Osteocyte (in vitro differentiated cells): ENCODE measurements at regions not wholly inside any gene's neighbourhood (a gene's known extent, or its start where the extent isn't known, plus 50 kb on each side); places are given as distances from the start of the nearest gene placed in this dataset.

Experiments used
- DNase-seq: peaks from one replicate; pipeline ENCODE4 v3.0.0; 2021; ENCODE audit warnings: mixed read lengths; ENCODE audit not compliant: unreplicated experiment; ENCODE audit errors: extremely low spot score
- H3K27ac Mint-ChIP-seq: one replicate; pipeline ENCODE4 v1.8.0; 2021; ENCODE audit warnings: mild to moderate bottlenecking, mixed read lengths; ENCODE audit not compliant: unreplicated experiment
- H3K27me3 Mint-ChIP-seq: one replicate; pipeline ENCODE4 v1.8.0; 2021; ENCODE audit warnings: mixed read lengths; ENCODE audit not compliant: unreplicated experiment
- H3K36me3 Mint-ChIP-seq: one replicate; pipeline ENCODE4 v1.8.0; 2021; ENCODE audit warnings: mixed read lengths; ENCODE audit not compliant: unreplicated experiment
- H3K4me1 Mint-ChIP-seq: one replicate; pipeline ENCODE4 v1.8.0; 2021; ENCODE audit warnings: mixed read lengths; ENCODE audit not compliant: unreplicated experiment
- H3K4me3 Mint-ChIP-seq: one replicate; pipeline ENCODE4 v1.8.0; 2021; ENCODE audit warnings: mild to moderate bottlenecking, moderate library complexity, mixed read lengths; ENCODE audit not compliant: unreplicated experiment
- H3K9me3 Mint-ChIP-seq: one replicate; pipeline ENCODE4 v1.8.0; 2021; ENCODE audit warnings: mixed read lengths; ENCODE audit not compliant: unreplicated experiment
- CTCF ChIP-seq: fragments of 200-600 bp; sonication (generic); IDR thresholded peaks from 2 replicates; pipeline ENCODE4 v1.5.0; 2021; ENCODE audit warnings: antibody characterized with exemption, mild to moderate bottlenecking, moderate library complexity

- DNase-seq, result no peak
- Mint-ChIP-seq H3K4me3 (no peak overlapping the region), H3K27me3 (no peaks in the 10 kb centered on the region), H3K9me3 (peaks cover 12% of the 10 kb centered on the region), H3K27ac (no peak overlapping the region), H3K36me3 (peaks cover 5% of the 10 kb centered on the region), H3K4me1 (peaks cover 1% of the 10 kb centered on the region)
- no peak for TF ChIP-seq CTCF
These were observed 357.7 kb upstream of the SYT4 start for GRCh38 chr18:43634994-43635393.

GRCh38 chr18:43635397-43635796 is 358.1 kb upstream of the SYT4 start:
- no peaks in the 10 kb centered on the region for H3K27me3 Mint-ChIP-seq
- H3K36me3 Mint-ChIP-seq, result peaks cover 5% of the 10 kb centered on the region
- H3K27ac Mint-ChIP-seq, result no peak overlapping the region
- H3K4me1 Mint-ChIP-seq, result peaks cover 1% of the 10 kb centered on the region
- DNase-seq, result no peak
- peaks cover 12% of the 10 kb centered on the region for H3K9me3 Mint-ChIP-seq
- no peak overlapping the region for H3K4me3 Mint-ChIP-seq
- TF ChIP-seq CTCF, result no peak

- H3K4me1 Mint-ChIP-seq, result peaks cover 7% of the 10 kb centered on the region
- peaks cover 10% of the 10 kb centered on the region for H3K9me3 Mint-ChIP-seq
- no peaks in the 10 kb centered on the region for H3K27me3 Mint-ChIP-seq
- no peak for TF ChIP-seq CTCF
- no peak overlapping the region for H3K4me3 Mint-ChIP-seq
- DNase-seq, result no peak
- peaks cover 2% of the 10 kb centered on the region for H3K36me3 Mint-ChIP-seq
- no peak overlapping the region for H3K27ac Mint-ChIP-seq
These were observed 365.5 kb upstream of the SYT4 start for GRCh38 chr18:43642727-43643330.

GRCh38 chr18:43648002-43648401 is 370.7 kb upstream of the SYT4 start:
- no peak for DNase-seq
- TF ChIP-seq CTCF, result peak; percentile 33
- peaks cover 6% of the 10 kb centered on the region for H3K4me1 Mint-ChIP-seq
- H3K4me3 Mint-ChIP-seq, result no peak overlapping the region
- no peaks in the 10 kb centered on the region for H3K9me3 Mint-ChIP-seq
- H3K27ac Mint-ChIP-seq, result no peak overlapping the region
- H3K36me3 Mint-ChIP-seq, result no peaks in the 10 kb centered on the region
- no peaks in the 10 kb centered on the region for H3K27me3 Mint-ChIP-seq

- Mint-ChIP-seq H3K4me3 (no peak overlapping the region), H3K27ac (no peak overlapping the region), H3K27me3 (no peaks in the 10 kb centered on the region), H3K9me3 (no peaks in the 10 kb centered on the region), H3K36me3 (peaks cover 4% of the 10 kb centered on the region), H3K4me1 (peaks cover 6% of the 10 kb centered on the region)
- no peak for TF ChIP-seq CTCF
- no peak for DNase-seq
These were observed 372.5 kb upstream of the SYT4 start for GRCh38 chr18:43649649-43650357.
